Ishikawa (cell line): ENCODE measurements at regions not wholly inside any gene's neighbourhood (a gene's known extent, or its start where the extent isn't known, plus 50 kb on each side); places are given as distances from the start of the nearest gene placed in this dataset.

Experiments
- CEBPB ChIP-seq: IDR thresholded peaks from 2 replicates; pipeline ENCODE4 v1.6.1; 2012
- CREB1 ChIP-seq: IDR thresholded peaks from 2 replicates; pipeline ENCODE4 v1.6.1; 2012; ENCODE audit warnings: low read depth
- EP300 ChIP-seq: IDR thresholded peaks from 2 replicates; pipeline ENCODE4 v1.6.1; 2012; ENCODE audit warnings: borderline replicate concordance
- TF ChIP-seq, protein P1 (sequence below): IDR thresholded peaks from 2 replicates; pipeline ENCODE4 v1.6.1; 2012; ENCODE audit warnings: low read depth, mild to moderate bottlenecking
- TF ChIP-seq, protein P2 (sequence below): IDR thresholded peaks from 2 replicates; pipeline ENCODE4 v1.6.1; 2012

DNA sequence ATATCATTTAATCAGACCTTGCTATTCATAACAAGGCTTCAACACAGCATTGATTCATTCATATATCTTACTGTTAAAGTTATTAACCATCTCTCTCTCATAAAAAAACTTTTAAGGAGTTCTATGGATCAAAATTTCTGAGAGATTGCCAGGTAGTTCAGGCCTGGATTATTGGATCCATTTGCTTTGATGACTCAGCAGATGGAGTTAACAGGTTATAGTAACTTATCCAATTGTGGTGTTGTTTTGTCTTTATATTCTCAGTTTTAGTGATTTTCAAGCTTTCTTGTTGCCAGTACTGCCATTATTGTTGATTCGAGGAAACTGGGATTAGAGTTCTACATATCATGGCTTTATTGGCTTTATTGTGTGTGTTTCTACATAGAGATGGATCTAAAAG, 195.7 kb upstream of the MMADHC start:
- TF ChIP-seq CREB1 (no peak), CEBPB (no peak), EP300 (no peak)
- TF ChIP-seq, protein P1, sequence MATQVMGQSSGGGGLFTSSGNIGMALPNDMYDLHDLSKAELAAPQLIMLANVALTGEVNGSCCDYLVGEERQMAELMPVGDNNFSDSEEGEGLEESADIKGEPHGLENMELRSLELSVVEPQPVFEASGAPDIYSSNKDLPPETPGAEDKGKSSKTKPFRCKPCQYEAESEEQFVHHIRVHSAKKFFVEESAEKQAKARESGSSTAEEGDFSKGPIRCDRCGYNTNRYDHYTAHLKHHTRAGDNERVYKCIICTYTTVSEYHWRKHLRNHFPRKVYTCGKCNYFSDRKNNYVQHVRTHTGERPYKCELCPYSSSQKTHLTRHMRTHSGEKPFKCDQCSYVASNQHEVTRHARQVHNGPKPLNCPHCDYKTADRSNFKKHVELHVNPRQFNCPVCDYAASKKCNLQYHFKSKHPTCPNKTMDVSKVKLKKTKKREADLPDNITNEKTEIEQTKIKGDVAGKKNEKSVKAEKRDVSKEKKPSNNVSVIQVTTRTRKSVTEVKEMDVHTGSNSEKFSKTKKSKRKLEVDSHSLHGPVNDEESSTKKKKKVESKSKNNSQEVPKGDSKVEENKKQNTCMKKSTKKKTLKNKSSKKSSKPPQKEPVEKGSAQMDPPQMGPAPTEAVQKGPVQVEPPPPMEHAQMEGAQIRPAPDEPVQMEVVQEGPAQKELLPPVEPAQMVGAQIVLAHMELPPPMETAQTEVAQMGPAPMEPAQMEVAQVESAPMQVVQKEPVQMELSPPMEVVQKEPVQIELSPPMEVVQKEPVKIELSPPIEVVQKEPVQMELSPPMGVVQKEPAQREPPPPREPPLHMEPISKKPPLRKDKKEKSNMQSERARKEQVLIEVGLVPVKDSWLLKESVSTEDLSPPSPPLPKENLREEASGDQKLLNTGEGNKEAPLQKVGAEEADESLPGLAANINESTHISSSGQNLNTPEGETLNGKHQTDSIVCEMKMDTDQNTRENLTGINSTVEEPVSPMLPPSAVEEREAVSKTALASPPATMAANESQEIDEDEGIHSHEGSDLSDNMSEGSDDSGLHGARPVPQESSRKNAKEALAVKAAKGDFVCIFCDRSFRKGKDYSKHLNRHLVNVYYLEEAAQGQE = no peak
- TF ChIP-seq, protein P2, sequence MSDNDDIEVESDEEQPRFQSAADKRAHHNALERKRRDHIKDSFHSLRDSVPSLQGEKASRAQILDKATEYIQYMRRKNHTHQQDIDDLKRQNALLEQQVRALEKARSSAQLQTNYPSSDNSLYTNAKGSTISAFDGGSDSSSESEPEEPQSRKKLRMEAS = no peak
